ENCODE measurements at regions not wholly inside any gene's neighbourhood (a gene's known extent, or its start where the extent isn't known, plus 50 kb on each side); places are given as distances from the start of the nearest gene placed in this dataset.

DNA sequence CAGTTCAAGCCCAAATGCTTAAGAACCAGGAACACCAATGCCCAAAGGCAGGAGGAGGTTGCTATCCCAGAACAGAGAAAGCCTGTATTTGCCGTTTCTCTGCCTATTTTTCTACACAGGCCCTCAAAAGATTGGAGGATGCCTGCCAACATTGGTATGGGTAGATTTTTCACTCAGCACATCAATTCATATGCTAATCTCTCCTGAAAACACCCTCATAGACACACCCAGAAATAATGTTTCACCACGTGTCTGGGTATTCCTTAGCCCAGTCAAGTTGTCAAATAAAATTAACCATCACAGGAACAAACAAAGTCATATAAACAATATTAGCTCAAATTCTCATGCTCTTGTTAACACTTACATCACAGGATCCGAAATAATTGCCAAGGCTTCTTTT is 121.9 kb downstream of the RGS21 start:
- Histone ChIP-seq H2AFZ (ENCODE audit: low read length) (no peak overlapping the region), H3K23ac (ENCODE audit: low read depth, low read length, poor library complexity) (no peak overlapping the region), H3K9me3 (replicated peaks in 1 of 2; ENCODE audit: control insufficient read depth in 2 of 2, insufficient read depth in 1 of 2, low read depth in 1 of 2, low read length in 2 of 2) (peaks cover 0 to 4% of the 10 kb centered on the region in 2 donors), H3K36me3 (replicated peaks in 1 of 2; ENCODE audit: control insufficient read depth in 2 of 2, insufficient read depth in 2 of 2, low read length in 2 of 2) (no peaks in the 10 kb centered on the region), H3K79me1 (ENCODE audit: low read depth, low read length) (no peaks in the 10 kb centered on the region), H2AK5ac (ENCODE audit: low read depth, low read length) (no peak overlapping the region), H3K14ac (ENCODE audit: low read length) (no peak overlapping the region), H3K4me1 (ENCODE audit: control insufficient read depth in 2 of 2, insufficient read depth in 1 of 2, low read depth in 1 of 2, low read length in 2 of 2) (peaks cover 3 to 13% of the 10 kb centered on the region in 2 donors), H3K4me2 (ENCODE audit: insufficient read depth, low read length, poor library complexity, severe bottlenecking) (no peak overlapping the region), H3K4me3 (ENCODE audit: low read length in 2 of 2) (no peak overlapping the region), H2BK15ac (ENCODE audit: low read length) (no peak overlapping the region), H2BK120ac (ENCODE audit: low read depth, low read length) (no peak overlapping the region), H3K18ac (ENCODE audit: low read length) (no peak overlapping the region), H3K4ac (ENCODE audit: low read length) (no peak overlapping the region), H3K27me3 (ENCODE audit: control insufficient read depth in 3 of 3, insufficient read depth in 3 of 3, low read depth in 1 of 3, low read length in 3 of 3) (no peaks in the 10 kb centered on the region), H2BK12ac (ENCODE audit: low read length) (no peak overlapping the region), H4K91ac (ENCODE audit: low read depth, low read length, poor library complexity) (no peak overlapping the region), H4K8ac (ENCODE audit: low read depth, low read length) (no peak overlapping the region), H2BK5ac (ENCODE audit: low read length) (no peak overlapping the region), H3K9ac (ENCODE audit: low read depth, low read length, poor library complexity) (no peak overlapping the region), H3K27ac (replicated peaks; ENCODE audit: low read length) (no peak overlapping the region)
- no peak for DNase-seq (ENCODE audit: low spot score)
- WGBS, 2 donors (ENCODE audit: extremely low coverage in 2 of 2, insufficient read length in 2 of 2, insufficient replicate concordance in 1 of 2), result no CpG with 5 or more reads among the region's 3 CpGs

DNA sequence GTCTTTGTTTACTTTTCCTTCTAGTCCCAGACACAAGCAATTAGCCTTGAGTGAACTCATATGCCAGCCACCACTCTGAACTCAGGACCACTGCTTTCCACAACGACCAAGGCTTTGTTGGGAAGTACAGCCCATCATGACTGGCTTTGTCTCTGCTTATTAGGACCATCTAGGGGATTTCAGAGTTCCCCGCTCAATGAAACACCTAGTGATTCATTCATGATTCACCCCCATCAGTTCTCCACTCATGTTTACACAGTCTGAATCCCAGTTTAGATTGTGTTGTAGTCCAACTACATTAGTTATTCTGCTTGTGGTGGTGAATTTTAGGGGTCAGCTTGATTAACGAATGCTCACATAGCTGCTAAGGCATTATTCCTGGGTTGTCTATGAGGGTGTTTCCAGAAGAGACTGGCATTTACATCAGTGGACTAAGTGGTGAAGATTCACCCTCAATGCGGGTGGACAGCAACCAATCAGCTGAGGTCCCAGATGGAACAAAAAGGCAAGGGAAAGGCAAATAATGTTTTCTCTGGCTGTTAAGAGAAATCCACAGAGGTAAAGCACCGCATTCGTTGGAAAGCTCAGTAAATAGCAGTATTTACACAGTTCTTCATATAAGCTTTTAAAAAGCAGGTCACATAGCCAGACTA is 122.7 kb downstream of the RGS21 start:
- no peak overlapping the region for H2BK120ac ChIP-seq (ENCODE audit: low read depth, low read length)
- no peaks in the 10 kb centered on the region for H3K36me3 ChIP-seq (replicated peaks in 1 of 2; ENCODE audit: control insufficient read depth in 2 of 2, insufficient read depth in 2 of 2, low read length in 2 of 2)
- no peak overlapping the region for H2BK15ac ChIP-seq (ENCODE audit: low read length)
- no peak overlapping the region for H3K4me2 ChIP-seq (ENCODE audit: insufficient read depth, low read length, poor library complexity, severe bottlenecking)
- H3K4me1 ChIP-seq (ENCODE audit: control insufficient read depth in 2 of 2, insufficient read depth in 1 of 2, low read depth in 1 of 2, low read length in 2 of 2), result peaks cover 3 to 13% of the 10 kb centered on the region in 2 donors
- no peak overlapping the region for H4K8ac ChIP-seq (ENCODE audit: low read depth, low read length)
- H4K91ac ChIP-seq (ENCODE audit: low read depth, low read length, poor library complexity), result no peak overlapping the region
- H3K4me3 ChIP-seq (ENCODE audit: low read length in 2 of 2), result no peak overlapping the region
- no CpG with 5 or more reads among the region's 6 CpGs for WGBS, 2 donors (ENCODE audit: extremely low coverage in 2 of 2, insufficient read length in 2 of 2, insufficient replicate concordance in 1 of 2)
- H2AK5ac ChIP-seq (ENCODE audit: low read depth, low read length), result no peak overlapping the region
- no peak overlapping the region for H3K4ac ChIP-seq (ENCODE audit: low read length)
- no peak overlapping the region for H3K18ac ChIP-seq (ENCODE audit: low read length)
- H3K9ac ChIP-seq (ENCODE audit: low read depth, low read length, poor library complexity), result no peak overlapping the region
- H3K27ac ChIP-seq (replicated peaks; ENCODE audit: low read length), result no peak overlapping the region
- no peak for DNase-seq (ENCODE audit: low spot score)
- no peaks in the 10 kb centered on the region for H3K27me3 ChIP-seq (ENCODE audit: control insufficient read depth in 3 of 3, insufficient read depth in 3 of 3, low read depth in 1 of 3, low read length in 3 of 3)
- H3K23ac ChIP-seq (ENCODE audit: low read depth, low read length, poor library complexity), result no peak overlapping the region
- H2AFZ ChIP-seq (ENCODE audit: low read length), result no peak overlapping the region
- no peak overlapping the region for H3K14ac ChIP-seq (ENCODE audit: low read length)
- no peaks in the 10 kb centered on the region for H3K79me1 ChIP-seq (ENCODE audit: low read depth, low read length)
- H2BK12ac ChIP-seq (ENCODE audit: low read length), result no peak overlapping the region
- peaks cover 0 to 4% of the 10 kb centered on the region in 2 donors for H3K9me3 ChIP-seq (replicated peaks in 1 of 2; ENCODE audit: control insufficient read depth in 2 of 2, insufficient read depth in 1 of 2, low read depth in 1 of 2, low read length in 2 of 2)
- no peak overlapping the region for H2BK5ac ChIP-seq (ENCODE audit: low read length)

DNA sequence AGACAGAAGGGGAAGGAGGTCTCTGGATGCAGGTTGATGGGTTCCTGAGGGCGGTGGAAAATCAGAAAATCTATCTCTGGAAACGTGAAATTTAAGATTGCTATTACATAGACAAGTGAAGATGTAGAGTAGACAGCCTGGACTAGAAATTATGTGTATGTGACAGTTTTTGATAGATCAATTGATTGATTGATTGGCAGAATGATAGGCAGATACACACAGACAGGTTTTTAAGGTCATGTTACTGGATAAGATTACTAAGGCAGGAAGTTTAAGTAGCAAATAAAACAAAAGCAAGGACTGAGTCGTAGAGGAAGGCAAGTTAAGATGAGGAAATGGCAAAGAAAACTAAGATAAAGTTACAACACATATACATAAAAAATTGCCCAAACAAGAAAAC is 124.7 kb downstream of the RGS21 start:
- H4K91ac ChIP-seq (ENCODE audit: low read depth, low read length, poor library complexity), result no peak overlapping the region
- no peaks in the 10 kb centered on the region for H3K27me3 ChIP-seq (ENCODE audit: control insufficient read depth in 3 of 3, insufficient read depth in 3 of 3, low read depth in 1 of 3, low read length in 3 of 3)
- H3K14ac ChIP-seq (ENCODE audit: low read length), result no peak overlapping the region
- H3K4me3 ChIP-seq (ENCODE audit: low read length in 2 of 2), result no peak overlapping the region
- no peak overlapping the region for H3K4ac ChIP-seq (ENCODE audit: low read length)
- H2BK12ac ChIP-seq (ENCODE audit: low read length), result no peak overlapping the region
- H3K23ac ChIP-seq (ENCODE audit: low read depth, low read length, poor library complexity), result no peak overlapping the region
- no peaks in the 10 kb centered on the region for H3K9me3 ChIP-seq (replicated peaks in 1 of 2; ENCODE audit: control insufficient read depth in 2 of 2, insufficient read depth in 1 of 2, low read depth in 1 of 2, low read length in 2 of 2)
- H2BK15ac ChIP-seq (ENCODE audit: low read length), result no peak overlapping the region
- H3K36me3 ChIP-seq (replicated peaks in 1 of 2; ENCODE audit: control insufficient read depth in 2 of 2, insufficient read depth in 2 of 2, low read length in 2 of 2), result no peaks in the 10 kb centered on the region
- H3K79me1 ChIP-seq (ENCODE audit: low read depth, low read length), result no peaks in the 10 kb centered on the region
- peaks cover 3 to 13% of the 10 kb centered on the region in 2 donors for H3K4me1 ChIP-seq (ENCODE audit: control insufficient read depth in 2 of 2, insufficient read depth in 1 of 2, low read depth in 1 of 2, low read length in 2 of 2)
- WGBS, 2 donors (ENCODE audit: extremely low coverage in 2 of 2, insufficient read length in 2 of 2, insufficient replicate concordance in 1 of 2), result no CpG with 5 or more reads among the region's 3 CpGs
- no peak overlapping the region for H2AFZ ChIP-seq (ENCODE audit: low read length)
- no peak overlapping the region for H3K9ac ChIP-seq (ENCODE audit: low read depth, low read length, poor library complexity)
- H2BK120ac ChIP-seq (ENCODE audit: low read depth, low read length), result no peak overlapping the region
- H3K18ac ChIP-seq (ENCODE audit: low read length), result no peak overlapping the region
- DNase-seq (ENCODE audit: low spot score), result no peak
- H2AK5ac ChIP-seq (ENCODE audit: low read depth, low read length), result no peak overlapping the region
- H4K8ac ChIP-seq (ENCODE audit: low read depth, low read length), result no peak overlapping the region
- no peak overlapping the region for H2BK5ac ChIP-seq (ENCODE audit: low read length)
- H3K27ac ChIP-seq (replicated peaks; ENCODE audit: low read length), result no peak overlapping the region
- no peak overlapping the region for H3K4me2 ChIP-seq (ENCODE audit: insufficient read depth, low read length, poor library complexity, severe bottlenecking)

DNA sequence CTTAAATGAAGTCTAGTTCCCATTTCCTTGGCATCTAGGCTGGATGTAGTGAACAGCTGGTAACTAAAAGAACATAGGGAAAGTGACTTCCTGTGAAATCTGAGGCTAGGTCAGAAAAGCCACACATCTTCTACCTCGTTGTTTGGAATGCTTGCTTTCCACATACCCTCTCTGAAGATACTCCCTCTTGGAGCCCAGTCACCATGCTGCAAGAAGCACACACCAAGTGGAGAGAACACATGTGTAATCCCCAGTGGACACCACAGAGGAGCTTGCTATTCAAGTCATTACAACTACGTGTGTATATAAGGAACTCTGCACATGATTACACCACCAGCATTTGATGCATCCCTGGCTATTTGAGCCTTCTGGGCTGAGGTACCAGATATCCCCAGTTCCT is 125.9 kb downstream of the RGS21 start:
- Histone ChIP-seq H3K27me3 (ENCODE audit: control insufficient read depth in 3 of 3, insufficient read depth in 3 of 3, low read depth in 1 of 3, low read length in 3 of 3) (no peaks in the 10 kb centered on the region), H3K4me3 (ENCODE audit: low read length in 2 of 2) (no peak overlapping the region), H2AK5ac (ENCODE audit: low read depth, low read length) (no peak overlapping the region), H3K36me3 (replicated peaks in 1 of 2; ENCODE audit: control insufficient read depth in 2 of 2, insufficient read depth in 2 of 2, low read length in 2 of 2) (no peaks in the 10 kb centered on the region), H2BK120ac (ENCODE audit: low read depth, low read length) (no peak overlapping the region), H3K9ac (ENCODE audit: low read depth, low read length, poor library complexity) (no peak overlapping the region), H3K18ac (ENCODE audit: low read length) (no peak overlapping the region), H2BK12ac (ENCODE audit: low read length) (no peak overlapping the region), H3K4me2 (ENCODE audit: insufficient read depth, low read length, poor library complexity, severe bottlenecking) (no peak overlapping the region), H3K14ac (ENCODE audit: low read length) (no peak overlapping the region), H3K27ac (replicated peaks; ENCODE audit: low read length) (no peak overlapping the region), H3K23ac (ENCODE audit: low read depth, low read length, poor library complexity) (no peak overlapping the region), H3K4ac (ENCODE audit: low read length) (no peak overlapping the region), H3K9me3 (replicated peaks in 1 of 2; ENCODE audit: control insufficient read depth in 2 of 2, insufficient read depth in 1 of 2, low read depth in 1 of 2, low read length in 2 of 2) (no peaks in the 10 kb centered on the region), H3K4me1 (ENCODE audit: control insufficient read depth in 2 of 2, insufficient read depth in 1 of 2, low read depth in 1 of 2, low read length in 2 of 2) (peaks cover 3 to 4% of the 10 kb centered on the region in 2 donors), H2AFZ (ENCODE audit: low read length) (no peak overlapping the region), H4K8ac (ENCODE audit: low read depth, low read length) (peak overlapping the region; percentile 17), H3K79me1 (ENCODE audit: low read depth, low read length) (no peaks in the 10 kb centered on the region), H2BK15ac (ENCODE audit: low read length) (no peak overlapping the region), H4K91ac (ENCODE audit: low read depth, low read length, poor library complexity) (no peak overlapping the region), H2BK5ac (ENCODE audit: low read length) (no peak overlapping the region)
- no CpG with 5 or more reads among the region's 2 CpGs for whole genome bisulfite sequencing, 2 donors (ENCODE audit: extremely low coverage in 2 of 2, insufficient read length in 2 of 2, insufficient replicate concordance in 1 of 2)
- no peak for DNase-seq (ENCODE audit: low spot score)

All from neuronal stem cell (in vitro differentiated cells).